Ovary (tissue), 7 donors: ENCODE measurements at regions not wholly inside any gene's neighbourhood (a gene's known extent, or its start where the extent isn't known, plus 50 kb on each side); places are given as distances from the start of the nearest gene placed in this dataset.

Experiments
- DNase-seq, 5 donors: peaks; one replicate each; pipeline ENCODE4 v3.0.0-alpha.2; 2019 to 2020
- H3K27ac ChIP-seq, 2 donors: fragments of 200-600 bp; one replicate each; pipeline versions ENCODE4 v1.5.1 to v1.8.0; 2019 to 2022
- H3K27me3 ChIP-seq: fragments of 200-600 bp; one replicate; pipeline ENCODE4 v1.8.0; 2022
- H3K36me3 ChIP-seq: fragments of 200-600 bp; sonication (generic); one replicate; pipeline ENCODE4 v1.5.1; 2019
- H3K4me1 ChIP-seq: one replicate; pipeline ENCODE4 v1.8.1; 2013; ENCODE audit warnings: mild to moderate bottlenecking, moderate library complexity; ENCODE audit not compliant: insufficient read depth
- H3K4me3 ChIP-seq: fragments of 200-600 bp; sonication (generic); one replicate; pipeline ENCODE4 v1.5.1; 2017
- H3K9me3 ChIP-seq, 2 donors: fragments of 200-600 bp in 1 of 2; sonication (generic) in 1 of 2; one replicate each; pipeline versions ENCODE4 v1.5.1 to v1.8.1; 2013 to 2019; ENCODE audit warnings: mild to moderate bottlenecking in 1 of 2, moderate library complexity in 1 of 2
- CTCF ChIP-seq, 3 donors: fragments of 450-650 bp in 2 of 3; fragments of 200-600 bp in 1 of 3; IDR thresholded peaks; one replicate each; pipeline versions ENCODE4 v1.5.1 to v1.8.0; 2016 to 2022; ENCODE audit warnings: antibody characterized with exemption in 3 of 3, mild to moderate bottlenecking in 1 of 3
- EP300 ChIP-seq: sonication (generic); formaldehyde crosslinking; IDR thresholded peaks from one replicate; pipeline ENCODE4 v1.6.1; 2017; ENCODE audit warnings: antibody characterized with exemption
- POLR2A ChIP-seq: fragments of 450-650 bp; IDR thresholded peaks from one replicate; pipeline ENCODE4 v1.6.1; 2017; ENCODE audit warnings: antibody characterized with exemption, mild to moderate bottlenecking, moderate library complexity
- WGBS, 3 donors: extraction: QIAGEN DNeasy Blood & Tissue Kit in 1 of 3; methylation state at CpG; one replicate each; pipeline versions ENCODE4 v1.1.5 to v1.1.7; 2013 to 2017; 5-methylcytosine and 5-hydroxymethylcytosine counted together
- intact Hi-C, 4 donors: fragments of 100-400 bp; cut with DNase I; formaldehyde crosslinking; loops; one replicate each; pipeline versions ENCODE4 v1.11.0 to v1.15.1; 2022 to 2023
- donor health status: DM: no; HTN: no; CAD: no; lungs with moderate emphysema.
- donor health status: DM: no; HTN: no; CAD: no.
- donor health status: Bipolar disorder and iron deficiency.
- donor health status: DM: no; HTN: no; CAD: no.
- donor health status: DM: yes; HTN: yes; CAD: no.

- TF ChIP-seq EP300 (no peak), CTCF (IDR thresholded peaks at IDR 0.05) (no peak), POLR2A (no peak)
- intact Hi-C loops = loop anchor here in 1 of 4 donors (5.0 kb wide), 1 partner anchor 872 kb away; no protein-coding TSS in a partner anchor
- Histone ChIP-seq H3K4me1 (no peaks in the 10 kb centered on the region), H3K9me3 (no peaks in the 10 kb centered on the region), H3K36me3 (no peaks in the 10 kb centered on the region), H3K27me3 (no peaks in the 10 kb centered on the region), H3K4me3 (no peak overlapping the region), H3K27ac (no peak overlapping the region)
- DNase-seq = no peak
These were observed 958.9 kb downstream of the LRFN5 start for GRCh38 chr14:42565556-42565955.

GRCh38 chr14:42563313-42563712, 956.6 kb downstream of the LRFN5 start:
- no peak for DNase-seq
- TF ChIP-seq POLR2A (no peak), CTCF (IDR thresholded peaks at IDR 0.05) (no peak), EP300 (no peak)
- no peaks in the 10 kb centered on the region for H3K9me3 ChIP-seq
- intact Hi-C loops = no loop called here
- H3K4me3 ChIP-seq = no peak overlapping the region
- H3K36me3 ChIP-seq = no peaks in the 10 kb centered on the region
- H3K4me1 ChIP-seq = no peaks in the 10 kb centered on the region
- no peaks in the 10 kb centered on the region for H3K27me3 ChIP-seq
- no peak overlapping the region for H3K27ac ChIP-seq

GRCh38 chr14:42556551-42556950, 949.9 kb downstream of the LRFN5 start:
- WGBS, 3 donors = 35 to 42% (median 37%) methylated on average over 2 of the region's 2 CpGs
- intact Hi-C loops = no loop called here
- Histone ChIP-seq H3K4me1 (no peaks in the 10 kb centered on the region), H3K27me3 (no peaks in the 10 kb centered on the region), H3K9me3 (no peaks in the 10 kb centered on the region), H3K27ac (no peak overlapping the region), H3K36me3 (no peaks in the 10 kb centered on the region), H3K4me3 (no peak overlapping the region)
- no peak for DNase-seq
- TF ChIP-seq EP300 = no peak
- TF ChIP-seq CTCF (IDR thresholded peaks at IDR 0.05) = no peak
- TF ChIP-seq POLR2A = no peak

- WGBS, 3 donors = 11 to 43% (median 14%) methylated on average over 2 of the region's 2 CpGs
- TF ChIP-seq CTCF (IDR thresholded peaks at IDR 0.05) (no peak), POLR2A (no peak), EP300 (no peak)
- Histone ChIP-seq H3K4me1 (no peaks in the 10 kb centered on the region), H3K27ac (no peak overlapping the region), H3K27me3 (no peaks in the 10 kb centered on the region), H3K36me3 (no peaks in the 10 kb centered on the region), H3K9me3 (no peaks in the 10 kb centered on the region), H3K4me3 (no peak overlapping the region)
- no peak for DNase-seq
- intact Hi-C loops = no loop called here
These were observed 948.7 kb downstream of the LRFN5 start for GRCh38 chr14:42555365-42555764.

- Histone ChIP-seq H3K36me3 (no peaks in the 10 kb centered on the region), H3K9me3 (no peaks in the 10 kb centered on the region), H3K27me3 (no peaks in the 10 kb centered on the region), H3K4me1 (no peaks in the 10 kb centered on the region), H3K4me3 (no peak overlapping the region), H3K27ac (no peak overlapping the region)
- no peak for TF ChIP-seq POLR2A
- TF ChIP-seq CTCF (IDR thresholded peaks at IDR 0.05) = no peak
- TF ChIP-seq EP300 = no peak
- intact Hi-C loops = no loop called here
- WGBS, 3 donors = 92 to 94% (median 93%) methylated on average over 2 of the region's 2 CpGs
- DNase-seq = no peak
These were observed 947.4 kb downstream of the LRFN5 start for GRCh38 chr14:42554091-42554490.
